Activated CD8-positive, alpha-beta memory T cell treated with anti-CD3 and anti-CD28 coated beads for 48 hours (primary cell): ENCODE measurements at regions not wholly inside any gene's neighbourhood (a gene's known extent, or its start where the extent isn't known, plus 50 kb on each side); places are given as distances from the start of the nearest gene placed in this dataset.
A peak's percentile ranks its signal among the peaks of the same experiment; 100 is the strongest.

Source experiments
- DNase-seq, 3 experiments: peaks; one replicate each; pipeline ENCODE4 v3.0.0-alpha.2; 2020; ENCODE audit warnings: low read depth in 2 of 3, low spot score in 2 of 3

DNA sequence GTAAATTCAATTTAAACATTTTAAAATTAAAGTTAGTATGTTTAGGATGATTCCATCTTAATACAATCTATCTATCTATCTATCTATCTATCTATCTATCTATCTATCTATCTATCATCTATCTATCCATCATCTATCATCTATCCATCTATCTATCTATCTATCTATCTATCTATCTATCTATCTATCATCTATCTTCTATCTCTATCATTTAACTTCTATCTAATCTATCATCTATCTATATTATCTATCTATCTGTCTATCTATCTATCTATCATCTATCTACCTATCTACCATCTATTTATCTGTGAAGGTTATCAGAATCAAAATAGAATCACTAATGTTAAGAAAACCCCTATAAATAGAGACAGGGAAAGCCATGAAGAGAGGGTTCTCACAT lies 78.3 kb downstream of the RAMP3 start:
- DNase-seq, result no peak

DNA sequence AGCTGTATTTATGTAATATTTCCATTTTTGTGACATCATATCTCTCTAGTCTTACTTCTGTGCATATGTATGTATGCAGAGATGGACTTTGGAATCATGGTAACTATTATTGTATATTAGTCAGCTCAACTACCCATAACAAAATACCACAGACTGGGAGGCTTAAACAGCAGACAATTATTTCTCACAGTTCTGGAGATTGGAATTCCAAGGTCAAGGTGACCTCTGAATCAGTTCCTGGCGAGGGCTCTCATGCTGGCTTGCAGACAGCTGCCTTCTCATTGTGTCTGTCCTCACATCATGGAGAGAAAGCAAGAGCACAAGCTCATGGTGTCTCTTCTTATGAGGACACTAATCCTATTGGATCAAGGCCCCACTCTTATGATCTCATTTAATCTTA lies 79.1 kb downstream of the RAMP3 start:
- no peak for DNase-seq

DNA sequence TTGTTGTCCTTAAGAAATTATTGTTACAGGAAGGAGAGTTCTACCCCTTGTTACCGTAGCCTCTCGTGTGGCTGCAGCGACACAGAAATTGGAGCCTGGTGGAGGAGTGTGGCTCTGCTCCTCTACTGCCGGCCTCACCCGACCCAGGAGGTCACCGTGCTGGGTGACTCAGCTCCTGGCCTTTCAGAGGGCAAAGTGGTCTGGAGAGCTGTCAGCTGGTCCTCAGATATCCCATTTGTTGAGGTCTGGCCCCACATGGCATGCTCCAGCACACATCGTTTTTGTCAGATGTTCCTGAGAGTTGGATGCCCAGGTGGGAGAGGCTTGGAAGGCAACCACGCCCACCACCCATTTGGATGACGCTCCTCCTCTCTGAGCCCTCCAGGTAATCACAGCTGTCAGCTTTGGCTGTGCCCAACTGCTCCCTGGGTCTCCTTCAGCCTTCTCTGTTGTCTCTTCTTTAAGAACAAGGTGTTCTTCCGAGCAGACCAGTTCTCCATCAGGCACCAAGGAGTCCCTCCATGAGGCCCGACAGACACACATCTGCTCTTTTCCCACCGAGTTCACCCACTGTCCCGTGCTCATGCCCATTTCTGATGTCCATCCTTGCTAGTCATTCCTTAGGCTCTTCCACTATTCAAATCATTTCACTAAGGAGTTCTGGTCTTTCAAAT lies 80.3 kb downstream of the RAMP3 start:
- no peak for DNase-seq

DNA sequence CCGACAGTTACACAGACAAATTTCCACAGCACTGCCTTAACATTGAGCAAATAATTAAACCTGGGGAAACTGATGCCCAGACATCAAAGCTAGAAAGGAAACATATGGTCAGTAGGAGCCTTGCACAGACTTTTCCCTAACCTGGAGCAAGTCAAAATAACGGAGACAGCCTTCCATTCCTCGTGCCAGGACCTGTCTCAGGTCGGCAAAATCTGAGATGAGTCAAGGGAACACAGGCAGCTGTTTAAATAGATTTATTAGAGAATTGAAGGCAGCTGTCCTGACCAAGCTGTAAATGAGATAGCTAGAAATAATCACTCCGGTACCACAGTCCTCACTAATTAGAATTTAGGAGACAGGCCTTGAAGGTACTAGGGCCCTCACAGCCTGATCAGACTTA lies 81.2 kb downstream of the RAMP3 start:
- DNase-seq, result no peak

DNA sequence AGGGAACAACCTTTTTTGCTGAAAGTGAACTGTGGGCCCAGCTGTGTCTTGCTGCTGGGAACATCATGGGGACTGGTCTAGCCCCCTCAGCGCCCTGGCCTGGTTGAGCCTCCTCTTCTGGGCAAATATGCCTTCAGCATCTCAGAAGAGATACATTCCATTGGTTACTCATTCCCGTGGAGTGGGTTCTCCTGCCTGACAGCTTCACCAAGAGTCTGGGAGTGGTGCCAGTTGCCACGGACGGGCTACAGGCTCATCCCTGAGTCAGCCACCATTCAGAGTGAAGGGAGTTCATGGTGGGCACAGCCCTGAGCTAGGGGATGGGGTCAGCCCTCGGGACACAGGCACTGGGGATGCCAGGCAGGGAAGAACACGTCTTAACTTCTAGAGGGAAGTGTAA lies 81.9 kb downstream of the RAMP3 start:
- DNase-seq, result no peak

DNA sequence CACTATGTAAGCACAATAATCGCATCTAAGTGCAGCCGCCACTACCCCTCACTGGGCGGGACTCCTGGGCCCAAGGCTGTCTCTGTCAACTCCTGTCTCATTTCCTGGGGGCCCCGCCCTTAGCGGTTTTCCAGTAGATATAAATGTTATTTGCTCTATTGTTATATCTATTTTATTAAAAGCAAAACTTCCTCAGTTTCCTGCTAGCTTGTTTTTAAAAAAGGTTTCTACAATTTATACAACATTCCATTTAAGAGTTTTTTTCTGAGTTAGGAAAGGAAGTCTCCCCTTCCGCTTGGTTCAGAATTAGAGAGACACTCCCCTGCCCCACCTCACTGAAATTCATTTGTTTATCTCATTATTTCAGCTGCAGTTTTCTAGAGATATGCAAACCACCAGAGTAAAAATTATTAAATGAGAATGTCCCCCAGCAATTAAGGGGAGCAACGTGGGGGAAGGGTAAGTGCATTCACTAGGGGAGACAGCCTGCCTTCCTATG lies 82.7 kb downstream of the RAMP3 start:
- DNase-seq, result no peak

DNA sequence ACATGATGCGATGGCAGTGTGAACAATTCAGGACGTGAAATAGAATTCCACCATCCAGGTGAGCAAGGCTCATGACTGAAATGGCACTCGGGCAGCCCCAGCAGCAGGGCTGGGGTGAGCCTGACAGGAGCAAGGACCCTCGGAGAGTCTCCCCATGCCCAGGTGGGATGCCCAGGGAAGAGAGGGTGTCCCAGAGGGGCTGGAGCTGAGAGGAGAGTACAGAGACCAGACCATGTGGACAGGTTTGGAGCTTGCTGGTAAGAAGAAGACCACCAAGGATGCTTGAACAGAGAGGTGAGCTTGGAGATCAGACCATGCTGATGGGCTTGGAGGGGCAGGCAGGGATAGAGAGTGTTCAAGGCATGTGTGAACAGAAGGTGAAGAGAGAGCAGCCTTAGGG lies 83.3 kb downstream of the RAMP3 start:
- no peak for DNase-seq

DNA sequence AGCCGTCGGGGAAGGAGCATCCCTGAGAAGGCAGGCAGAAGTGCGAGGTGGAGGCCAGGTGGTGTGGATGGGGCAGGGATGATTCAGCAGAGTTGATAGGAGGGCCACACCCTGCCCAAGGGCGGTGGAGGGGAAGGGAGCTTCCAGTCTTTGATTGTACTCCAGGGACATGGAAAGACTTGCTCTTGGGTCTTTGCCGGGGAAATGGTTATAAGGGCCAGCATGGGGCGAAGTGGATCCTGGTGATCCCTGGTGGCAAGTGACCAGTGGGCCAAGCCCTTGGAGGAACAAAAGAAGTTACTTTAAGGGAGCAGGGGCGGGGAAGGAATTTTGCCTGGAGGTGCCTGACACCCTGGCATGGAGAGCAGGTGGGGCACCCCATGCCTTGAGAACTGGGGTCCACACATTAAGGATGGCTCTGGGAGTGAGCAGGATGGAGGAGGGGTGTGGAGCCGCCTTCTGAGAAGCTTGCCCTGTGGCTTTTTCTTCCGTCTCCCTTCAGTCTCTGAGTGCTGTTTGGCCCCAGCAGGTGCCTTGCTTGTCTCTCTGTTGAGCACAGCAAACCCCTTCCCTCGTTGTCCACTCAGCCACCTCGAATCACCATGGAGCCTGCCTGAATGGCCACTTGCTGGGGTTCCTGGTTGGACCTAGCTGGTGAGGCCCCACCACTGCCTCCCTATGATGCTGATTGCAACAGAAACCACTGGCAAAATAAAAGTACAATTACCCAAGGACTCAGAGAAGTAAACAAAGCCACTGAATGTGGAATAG lies 83.9 kb downstream of the RAMP3 start:
- no peak for DNase-seq

DNA sequence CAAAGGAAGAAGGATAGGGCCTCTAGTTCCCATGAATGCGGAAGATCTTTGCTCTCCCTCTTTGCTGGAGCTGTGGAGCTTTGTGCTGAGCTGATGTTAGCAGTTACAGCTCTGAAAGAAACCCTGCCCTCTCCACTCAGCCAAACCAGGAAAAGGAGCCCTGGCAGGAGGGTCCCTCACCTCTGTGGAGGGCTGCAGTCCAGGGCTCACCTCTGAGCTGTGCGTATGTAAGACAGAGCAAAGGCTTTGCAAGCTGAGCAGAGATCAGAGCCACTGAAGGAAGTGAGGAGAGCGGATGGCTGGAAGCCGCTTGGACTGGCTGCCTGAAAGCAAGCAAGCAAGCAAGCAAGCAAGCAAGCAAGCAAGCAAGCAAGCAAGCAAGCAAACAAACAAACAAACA lies 84.7 kb downstream of the RAMP3 start:
- no peak for DNase-seq

DNA sequence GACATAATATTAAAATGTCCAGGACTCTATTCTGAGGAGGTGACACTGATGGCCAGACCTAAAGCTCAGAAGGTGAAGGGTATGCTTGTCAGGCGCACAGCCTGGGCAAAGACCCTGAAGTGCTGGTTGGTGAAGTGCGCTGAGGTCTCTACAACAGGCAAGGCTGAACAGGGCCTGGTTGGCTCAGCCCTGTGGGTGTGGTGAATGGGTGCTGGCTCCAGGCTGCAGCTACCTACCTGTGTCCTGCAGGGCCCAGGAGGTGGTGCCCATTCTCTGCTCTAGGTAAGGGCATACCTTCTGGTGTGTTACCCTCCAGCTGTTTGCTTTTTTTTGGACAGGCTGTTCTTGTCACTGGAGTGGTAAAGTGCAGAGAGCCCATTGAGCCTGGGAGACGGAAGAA lies 85.1 kb downstream of the RAMP3 start:
- no peak for DNase-seq

DNA sequence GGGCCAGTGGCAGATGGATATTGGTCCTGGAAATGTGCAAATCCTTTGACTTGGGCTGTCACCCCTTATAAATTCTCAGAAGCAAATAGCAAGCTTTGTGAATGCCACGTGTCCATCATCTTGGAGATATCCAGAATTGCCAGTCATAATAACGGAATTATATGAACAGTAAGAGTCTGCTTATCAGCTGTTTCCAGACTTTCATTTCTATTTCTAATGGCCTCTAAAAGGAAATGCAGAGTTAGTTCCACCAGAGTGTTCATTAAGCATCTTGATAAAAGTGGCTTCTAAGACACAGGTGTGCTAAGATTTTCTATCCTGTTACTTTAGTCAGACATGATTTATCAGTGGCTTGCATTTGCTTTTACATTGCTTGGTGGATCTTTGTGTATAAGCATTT lies 87.4 kb downstream of the RAMP3 start:
- DNase-seq, result no peak

DNA sequence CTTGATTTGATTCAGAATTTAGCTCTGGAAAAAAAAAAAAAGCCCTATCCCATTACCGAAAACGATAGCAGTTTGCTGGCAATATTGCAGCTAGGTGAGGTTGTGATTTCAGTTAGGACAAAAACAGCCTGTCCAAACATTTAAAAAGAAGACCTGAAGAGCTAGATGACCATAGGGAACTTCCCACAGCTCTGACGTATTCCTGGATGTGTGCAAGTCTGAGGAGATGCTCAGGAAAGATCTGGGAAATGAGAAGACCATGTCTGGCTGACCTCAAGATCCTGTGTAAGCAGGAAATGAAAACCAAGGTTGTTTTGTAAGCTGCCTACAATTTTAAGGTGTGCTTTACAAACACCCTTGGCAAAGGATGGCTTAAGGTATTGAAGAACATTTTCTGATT lies 88.7 kb downstream of the RAMP3 start:
- DNase-seq, result no peak

DNA sequence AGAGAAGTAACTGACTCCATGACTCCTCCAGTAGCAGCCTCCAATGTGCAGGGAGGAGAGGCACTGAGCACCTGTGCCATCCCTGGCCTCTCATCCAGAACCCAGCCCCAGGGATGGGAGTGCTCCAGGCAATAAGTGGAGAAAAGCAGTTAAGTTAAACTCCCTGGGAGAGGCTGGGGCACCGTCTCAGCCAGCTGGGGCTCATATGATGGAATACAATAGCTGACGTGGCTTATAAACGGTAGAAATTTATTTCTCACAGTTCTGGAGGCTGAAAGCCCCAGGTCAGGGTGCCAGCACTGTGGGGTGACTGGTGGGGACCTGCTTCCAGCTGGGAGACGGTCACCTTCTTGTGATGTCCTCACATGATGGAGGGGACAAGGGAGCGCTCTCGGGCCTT lies 94.7 kb downstream of the RAMP3 start:
- DNase-seq, result no peak

DNA sequence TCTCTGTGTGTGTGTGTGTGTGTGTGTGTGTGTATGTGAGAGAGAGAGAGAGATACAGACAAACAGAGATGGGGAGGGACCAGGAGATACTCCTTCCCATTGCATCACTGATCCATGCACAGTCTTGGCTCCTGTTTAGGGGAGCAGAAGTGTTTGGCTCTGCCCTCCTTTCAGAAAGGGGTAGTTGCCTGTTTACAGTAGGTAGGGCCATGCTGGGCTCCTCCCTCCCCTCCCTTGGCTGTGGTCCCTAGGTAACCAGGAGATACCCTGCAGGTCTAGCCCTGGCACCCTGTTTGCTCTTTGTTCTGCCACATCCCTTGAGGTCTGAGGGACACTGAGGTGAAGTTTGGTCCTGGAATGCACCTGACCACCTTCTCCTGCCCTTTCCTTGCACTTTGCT lies 95.3 kb downstream of the RAMP3 start:
- DNase-seq, result no peak

DNA sequence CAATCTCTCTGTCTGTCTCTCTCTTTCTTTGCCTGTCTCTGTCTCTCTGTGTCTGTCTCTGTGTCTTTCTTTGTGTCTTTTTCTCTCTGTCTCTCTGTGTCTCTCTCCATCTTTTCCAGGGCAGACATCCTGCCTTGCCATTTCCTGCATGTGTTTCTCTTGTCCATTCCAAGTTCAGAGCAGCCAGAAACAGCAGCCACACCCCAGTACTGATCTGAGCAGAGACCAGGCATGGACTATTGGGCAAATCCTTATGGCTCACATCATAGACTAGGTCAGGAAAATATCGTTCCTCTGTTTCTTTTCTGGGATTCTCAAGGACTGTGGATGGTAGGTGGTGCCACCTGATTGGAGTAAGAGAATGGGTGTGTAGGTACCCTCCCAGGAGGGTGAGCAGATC lies 95.8 kb downstream of the RAMP3 start:
- no peak for DNase-seq

DNA sequence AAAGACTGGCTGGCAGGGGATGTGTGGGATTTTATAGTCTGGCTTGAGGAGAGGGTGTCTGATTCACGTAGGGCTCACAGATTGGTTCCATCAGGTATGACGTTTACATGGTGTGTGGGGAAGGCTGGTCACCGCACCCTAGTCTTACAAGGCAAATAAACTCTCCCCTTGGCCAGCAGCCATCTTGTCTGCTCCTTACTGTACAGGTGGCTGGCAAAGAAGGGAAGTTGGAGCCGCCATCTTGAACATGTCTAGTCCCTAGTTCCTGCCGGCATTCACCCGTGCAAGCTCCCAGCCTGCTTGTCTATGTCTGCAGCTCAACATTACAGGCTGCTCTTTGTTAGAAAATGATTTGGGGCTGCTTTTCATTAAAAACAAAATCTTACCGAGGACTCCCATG lies 97.6 kb downstream of the RAMP3 start:
- DNase-seq, result no peak

DNA sequence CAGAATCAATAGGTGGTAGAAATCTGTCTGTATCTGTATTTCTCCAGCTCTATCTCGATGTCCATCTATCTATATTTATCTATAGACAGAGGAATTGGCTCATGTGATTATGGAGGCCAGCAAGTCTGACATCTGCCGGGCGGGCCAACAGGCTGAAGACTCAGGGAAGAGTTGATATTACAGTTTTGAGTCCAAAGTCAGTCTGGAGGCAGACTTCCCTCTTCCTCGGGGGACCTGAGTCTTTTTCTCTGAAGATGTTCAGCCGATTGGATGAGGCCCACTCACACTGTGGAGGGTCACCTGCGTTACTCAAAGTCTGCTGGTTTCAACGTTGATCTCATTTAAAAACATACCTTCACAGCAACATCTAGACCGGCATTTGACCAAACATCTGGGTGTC lies 98.7 kb downstream of the RAMP3 start:
- DNase-seq, result no peak

DNA sequence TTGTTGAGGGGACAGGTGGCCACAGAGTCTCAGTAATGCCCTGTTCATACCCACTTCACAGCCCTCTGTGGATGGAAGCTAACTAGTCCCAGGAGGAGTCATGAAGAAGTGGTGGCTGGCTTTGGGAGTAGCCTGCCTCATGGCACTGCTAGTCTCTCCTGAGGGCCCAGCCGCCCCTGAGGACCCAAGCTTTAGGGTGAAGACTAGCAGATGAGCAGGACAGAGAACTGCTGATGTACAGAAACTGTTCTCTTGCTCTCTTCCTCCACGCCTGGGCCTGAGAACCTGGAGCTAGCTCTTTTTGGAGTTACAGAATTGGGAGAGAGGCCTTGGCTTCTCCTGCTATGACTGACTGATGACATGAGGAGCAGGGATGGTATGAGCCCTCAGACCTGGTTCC lies 99.2 kb downstream of the RAMP3 start:
- DNase-seq, result no peak

DNA sequence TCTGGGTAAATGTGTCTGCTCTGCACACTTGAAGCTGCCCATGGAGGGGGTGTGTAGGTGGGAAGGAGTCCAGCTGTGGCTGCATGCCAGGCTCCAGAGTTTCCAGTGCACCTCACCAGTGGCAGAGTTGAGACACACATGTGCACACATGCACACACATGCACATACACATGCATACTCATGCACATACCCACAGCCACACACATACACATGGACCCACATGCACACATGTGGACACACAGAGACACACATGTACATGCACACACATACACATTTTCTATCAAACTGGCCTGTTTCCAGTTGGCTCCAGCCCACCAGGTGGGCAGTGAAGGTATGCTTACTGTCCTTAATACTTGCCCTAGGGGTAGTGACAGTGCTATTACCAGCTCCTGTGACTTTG lies 99.7 kb downstream of the RAMP3 start:
- DNase-seq, result no peak

DNA sequence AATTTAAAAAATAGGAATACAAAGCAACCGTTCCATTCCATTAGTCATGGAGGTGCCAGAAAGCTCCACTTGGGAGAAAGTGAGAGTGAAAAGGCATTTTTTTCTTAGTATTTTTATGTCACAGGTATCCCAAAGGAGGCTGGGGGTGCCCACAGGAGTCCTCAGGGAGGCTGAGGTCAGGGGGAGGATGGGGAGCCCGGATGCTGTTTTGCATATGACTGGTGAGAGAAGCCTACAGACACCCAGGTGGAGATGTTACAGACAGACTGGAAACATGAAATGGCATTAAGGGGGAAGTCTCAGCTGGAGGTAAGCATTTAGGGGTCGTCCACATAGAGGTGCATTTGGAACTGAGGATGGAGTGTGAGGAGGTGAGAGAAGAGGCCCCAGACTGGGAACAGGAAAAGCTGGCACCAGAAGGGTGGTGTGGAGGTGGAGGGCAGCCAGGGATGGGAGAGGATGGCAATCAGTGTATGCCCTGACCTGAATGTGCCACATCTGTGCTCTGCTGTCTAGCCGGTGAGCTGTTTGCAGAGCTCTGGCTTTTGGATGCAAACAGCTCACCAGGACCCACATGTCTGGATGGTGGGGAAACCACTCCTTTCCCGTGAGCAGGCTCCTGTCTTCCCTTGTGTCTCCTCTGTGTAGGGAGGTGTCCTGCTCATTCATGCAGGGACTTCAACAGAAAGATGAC lies 101.1 kb downstream of the RAMP3 start:
- no peak for DNase-seq

DNA sequence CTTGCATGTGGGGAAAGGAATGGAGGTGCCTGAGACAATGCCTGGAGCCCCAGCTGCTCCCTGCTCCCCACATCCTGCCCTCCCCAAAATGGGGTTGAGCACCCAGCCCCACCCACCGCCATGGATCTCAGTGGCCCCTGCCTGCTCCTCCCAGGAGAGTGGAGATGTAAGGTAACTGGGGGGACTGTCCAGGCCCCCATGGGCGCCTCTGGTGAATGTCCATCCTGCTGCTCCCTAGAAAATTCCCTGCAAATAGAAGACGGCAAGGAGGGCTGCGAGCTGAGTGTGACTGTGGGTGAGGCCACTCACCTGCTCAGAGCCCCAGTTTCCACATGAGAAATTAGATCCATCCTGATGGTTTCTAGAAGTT lies 101.6 kb downstream of the RAMP3 start:
- no peak for DNase-seq

DNA sequence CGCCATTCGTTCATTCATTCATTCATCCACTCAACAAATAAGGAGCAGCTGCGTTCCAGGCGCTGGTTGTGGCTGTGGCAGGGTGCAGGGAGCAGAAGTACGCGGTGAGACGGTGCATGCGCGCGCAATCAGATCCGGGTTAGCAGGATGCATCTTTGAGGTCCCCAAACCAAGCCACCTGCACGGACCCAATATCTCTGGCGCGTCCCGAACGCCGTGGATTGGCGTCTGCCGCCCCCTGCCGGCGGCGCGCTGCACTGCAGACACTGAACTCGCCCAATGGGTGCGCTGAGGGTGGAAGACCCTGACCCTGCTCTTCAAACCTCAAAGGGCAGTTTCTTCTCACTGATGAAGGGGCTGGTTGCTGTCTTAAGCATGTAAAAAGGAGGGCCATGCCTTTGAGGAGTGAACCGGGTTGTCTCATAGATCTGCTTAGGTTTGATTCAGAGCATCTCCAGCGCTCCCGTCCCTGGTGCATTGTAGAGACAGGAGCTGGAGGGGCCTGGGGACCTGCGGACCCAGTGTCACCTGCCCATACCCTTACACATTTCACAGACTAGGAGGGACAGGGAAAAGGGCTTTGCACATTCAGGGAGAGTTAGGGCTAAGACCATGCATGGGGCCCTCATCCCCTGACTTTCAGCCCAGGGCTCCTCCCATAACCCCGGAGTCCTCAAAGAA lies 102.5 kb downstream of the RAMP3 start:
- peak; percentile 31 to 82 (median 80) for DNase-seq
